BJ (cell line): ENCODE measurements at regions not wholly inside any gene's neighbourhood (a gene's known extent, or its start where the extent isn't known, plus 50 kb on each side); places are given as distances from the start of the nearest gene placed in this dataset.

Source experiments
- CTCF ChIA-PET: fragments of 350-600 bp; formaldehyde crosslinking; extraction: SDS; loops from one replicate; lab custom pipeline; 2021; ENCODE audit warnings: antibody characterized with exemption, inconsistent platforms; lab: Yijun Ruan, JAX
- POLR2A ChIA-PET: fragments of 300-600 bp; sonication (Branson Sonifier 250); formaldehyde crosslinking; extraction: SDS; loops from one replicate; lab custom pipeline; 2021; ENCODE audit warnings: antibody characterized with exemption; lab: Charles Lee
- DNase-seq: peaks from one replicate; pipeline ENCODE4 v3.0.0-alpha.2; 2011; ENCODE audit warnings: low read depth
- H3K27me3 ChIP-seq: 2 replicates; pipeline ENCODE4 v1.6.0; 2011; ENCODE audit warnings: low read length; ENCODE audit not compliant: control insufficient read depth, insufficient read depth
- H3K36me3 ChIP-seq: 2 replicates; pipeline ENCODE4 v1.5.1; 2011; ENCODE audit warnings: low read length; ENCODE audit not compliant: control insufficient read depth, insufficient read depth
- H3K4me3 ChIP-seq: 2 replicates; pipeline ENCODE4 v1.5.1; 2011; ENCODE audit warnings: low read depth, mild to moderate bottlenecking, control low read depth, low read length
- CTCF ChIP-seq: IDR thresholded peaks from 2 replicates; pipeline ENCODE4 v1.5.1; 2011; ENCODE audit warnings: low read depth, mild to moderate bottlenecking, control low read depth, inconsistent platforms, low read length, moderate library complexity; ENCODE audit not compliant: insufficient read depth

DNA sequence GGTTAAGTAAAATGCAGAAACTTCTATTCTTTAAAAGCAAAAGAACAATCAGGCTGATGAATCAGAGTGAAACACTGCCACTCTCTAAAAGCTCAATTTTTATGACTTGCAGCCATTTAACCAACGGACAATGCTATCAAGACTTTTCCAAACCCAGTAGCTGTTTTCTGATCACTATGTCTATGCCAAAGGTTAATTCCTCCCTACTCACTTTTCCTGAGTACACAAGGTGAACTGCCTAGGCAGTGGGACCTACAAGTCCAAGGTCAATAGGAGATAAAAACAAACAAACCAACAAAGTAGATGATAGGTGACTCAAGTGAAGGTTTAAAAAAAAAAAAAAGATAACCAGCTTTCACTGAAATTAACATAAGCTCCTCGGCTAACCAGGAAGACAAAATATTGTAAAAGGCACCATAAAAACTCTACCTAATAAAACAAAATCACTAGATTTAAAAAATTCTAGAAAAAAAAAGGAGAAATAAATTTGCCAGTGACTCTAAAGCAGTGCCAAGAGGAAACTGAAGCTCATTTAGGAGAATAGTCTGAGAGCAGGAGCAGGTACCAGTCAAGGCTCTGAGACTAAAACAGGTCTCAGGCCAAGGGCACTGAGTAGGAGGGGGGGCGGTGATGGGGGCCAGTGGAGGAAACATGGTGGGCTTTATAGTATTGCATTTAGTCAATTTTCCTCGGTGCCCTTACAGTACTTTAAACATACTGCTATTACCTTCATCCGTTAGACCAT, 134.1 kb upstream of the DLGAP1 start:
- TF ChIP-seq CTCF, result no peak
- ChIA-PET POLR2A (no interaction called here), CTCF (no interaction called here)
- Histone ChIP-seq H3K4me3 (no peak overlapping the region), H3K27me3 (no peaks in the 10 kb centered on the region), H3K36me3 (no peaks in the 10 kb centered on the region)
- DNase-seq, result no peak

DNA sequence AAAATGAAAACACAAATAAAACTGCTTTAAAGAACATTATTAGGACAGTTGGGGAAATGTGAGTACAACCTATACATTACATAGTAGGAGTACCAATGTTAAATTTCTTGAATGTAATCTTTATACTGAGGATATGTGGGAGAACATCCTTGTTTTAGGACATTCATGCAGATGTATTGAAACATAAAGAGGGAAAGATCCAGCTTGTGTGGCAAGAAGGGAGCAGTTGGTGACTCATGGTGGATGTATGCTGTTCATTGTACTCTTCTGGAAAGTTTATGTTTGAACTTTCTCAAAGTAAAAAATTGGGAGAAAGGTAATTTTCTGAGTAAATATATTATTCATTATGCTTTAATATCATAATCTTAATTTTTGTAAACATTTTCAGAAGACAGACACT, 132.1 kb upstream of the DLGAP1 start:
- ChIA-PET POLR2A (no interaction called here), CTCF (no interaction called here)
- no peak for TF ChIP-seq CTCF
- H3K36me3 ChIP-seq, result no peaks in the 10 kb centered on the region
- no peak overlapping the region for H3K4me3 ChIP-seq
- no peak for DNase-seq
- H3K27me3 ChIP-seq, result no peaks in the 10 kb centered on the region

- DNase-seq, result no peak
- Histone ChIP-seq H3K4me3 (no peak overlapping the region), H3K27me3 (no peaks in the 10 kb centered on the region), H3K36me3 (no peaks in the 10 kb centered on the region)
- CTCF ChIA-PET, result no interaction called here
- no peak for TF ChIP-seq CTCF
- POLR2A ChIA-PET, result no interaction called here
Measured at GRCh38 chr18:4586731-4587130, 131.6 kb upstream of the DLGAP1 start.

- POLR2A ChIA-PET, result no interaction called here
- Histone ChIP-seq H3K27me3 (no peaks in the 10 kb centered on the region), H3K4me3 (no peak overlapping the region), H3K36me3 (no peaks in the 10 kb centered on the region)
- no peak for TF ChIP-seq CTCF
- CTCF ChIA-PET, result no interaction called here
- no peak for DNase-seq
Measured at GRCh38 chr18:4582431-4583335, 127.6 kb upstream of the DLGAP1 start.

GRCh38 chr18:4581966-4582365, 126.9 kb upstream of the DLGAP1 start:
- Histone ChIP-seq H3K27me3 (no peaks in the 10 kb centered on the region), H3K36me3 (no peaks in the 10 kb centered on the region), H3K4me3 (no peak overlapping the region)
- ChIA-PET POLR2A (no interaction called here), CTCF (interaction anchor here (0.7 kb wide), 1 partner anchor 25 kb away, joined by 3 read pairs; no protein-coding TSS in a partner anchor)
- no peak for DNase-seq
- TF ChIP-seq CTCF, result no peak
